HG03045 (cell line): ENCODE measurements at regions not wholly inside any gene's neighbourhood (a gene's known extent, or its start where the extent isn't known, plus 50 kb on each side); places are given as distances from the start of the nearest gene placed in this dataset.

Experiments used
- ATAC-seq: cut with Tn5 transposase; IDR thresholded peaks from one replicate; pipeline ENCODE4 v1.9.1; 2021; ENCODE audit warnings: mild to moderate bottlenecking, moderate library complexity; ENCODE audit not compliant: unreplicated experiment

GRCh38 chr10:83153714-83154113 is 985.6 kb upstream of the GHITM start:
- ATAC-seq = no peak

GRCh38 chr10:83164156-83164555 is 975.2 kb upstream of the GHITM start:
- ATAC-seq = no peak

GRCh38 chr10:83165265-83165664 is 974.0 kb upstream of the GHITM start:
- no peak for ATAC-seq

- ATAC-seq = no peak
Observed at GRCh38 chr10:83166344-83166743, 973.0 kb upstream of the GHITM start.

GRCh38 chr10:83167081-83167480 is 972.2 kb upstream of the GHITM start:
- no peak for ATAC-seq

GRCh38 chr10:83176901-83177300 is 962.4 kb upstream of the GHITM start:
- ATAC-seq = no peak

- ATAC-seq = no peak
Observed at GRCh38 chr10:83178526-83178925, 960.8 kb upstream of the GHITM start.

GRCh38 chr10:83179371-83179770 is 959.9 kb upstream of the GHITM start:
- ATAC-seq = no peak

- ATAC-seq = no peak
Observed at GRCh38 chr10:83182076-83182475, 957.2 kb upstream of the GHITM start.

- no peak for ATAC-seq
Observed at GRCh38 chr10:83184641-83185040, 954.7 kb upstream of the GHITM start.

GRCh38 chr10:83190614-83191013 is 948.7 kb upstream of the GHITM start:
- no peak for ATAC-seq

- ATAC-seq = no peak
Observed at GRCh38 chr10:83193026-83193425, 946.3 kb upstream of the GHITM start.

- ATAC-seq = no peak
Observed at GRCh38 chr10:83195021-83195420, 944.3 kb upstream of the GHITM start.

GRCh38 chr10:83199374-83199773 is 939.9 kb upstream of the GHITM start:
- no peak for ATAC-seq

- no peak for ATAC-seq
Observed at GRCh38 chr10:83205861-83206260, 933.4 kb upstream of the GHITM start.

- no peak for ATAC-seq
Observed at GRCh38 chr10:83212632-83213334, 926.5 kb upstream of the GHITM start.

- ATAC-seq = no peak
Observed at GRCh38 chr10:83214136-83214535, 925.2 kb upstream of the GHITM start.

- no peak for ATAC-seq
Observed at GRCh38 chr10:83218205-83218604, 921.1 kb upstream of the GHITM start.

GRCh38 chr10:83222300-83222699 is 917.0 kb upstream of the GHITM start:
- no peak for ATAC-seq

GRCh38 chr10:83222832-83223742 is 916.2 kb upstream of the GHITM start:
- no peak for ATAC-seq

- ATAC-seq = no peak
Observed at GRCh38 chr10:83225781-83226180, 913.5 kb upstream of the GHITM start.

GRCh38 chr10:83229991-83230390 is 909.3 kb upstream of the GHITM start:
- no peak for ATAC-seq
